ENCODE measurements at regions not wholly inside any gene's neighbourhood (a gene's known extent, or its start where the extent isn't known, plus 50 kb on each side); places are given as distances from the start of the nearest gene placed in this dataset.

GRCh38 chr2:196360650-196361049, 189.3 kb upstream of the STK17B start:
- dilution Hi-C loops (cut with MboI; ENCODE audit: extremely low pct_ligation_motif_present, low sequenced_read_pairs) (no loop called here), intact Hi-C loops (cut with micrococcal nuclease) (no loop called here)
- H3K79me2 ChIP-seq (ENCODE audit: control insufficient read depth, insufficient read depth, low read length): peaks cover 62% of the 10 kb centered on the region
- BruUV-seq (replicated peaks): TSS peak; percentile 5
- H3K27ac ChIP-seq (ENCODE audit: insufficient read depth, low read depth, low read length): peak overlapping the region; percentile 57
- H4K20me1 ChIP-seq (replicated peaks; ENCODE audit: control insufficient read depth, extremely low read depth, insufficient read depth, low read length): no peaks in the 10 kb centered on the region
- H3K36me3 ChIP-seq (ENCODE audit: control insufficient read depth in 2 of 2, extremely low read depth in 1 of 2, insufficient read depth in 2 of 2, low read length in 2 of 2): no peaks in the 10 kb centered on the region
- ChIA-PET POLR2A (no interaction called here), CTCF (interaction anchor here (1.3 kb wide), 1 partner anchor 11 kb away, joined by 3 read pairs; no protein-coding TSS in a partner anchor)
- H3K4me3 ChIP-seq (replicated peaks in 1 of 3; ENCODE audit: insufficient read depth in 1 of 3, low read depth in 1 of 3, low read length in 3 of 3): peak overlapping the region; percentile 34 to 94 (median 57)
- no peak for FAIRE-seq
- no peak overlapping the region for H2AFZ ChIP-seq (ENCODE audit: low read depth, low read length)
- H3K4me1 ChIP-seq (ENCODE audit: control insufficient read depth, extremely low read depth, insufficient read depth, low read length): peaks cover 62% of the 10 kb centered on the region
- H3K9me3 ChIP-seq (replicated peaks; ENCODE audit: control insufficient read depth, insufficient read depth, low read length): no peaks in the 10 kb centered on the region
- TF ChIP-seq GATA2 (IDR thresholded peaks at IDR 0.05; ENCODE audit: insufficient read depth, insufficient read length, low read depth, low read length) (peak; percentile 28), POLR2AphosphoS5 (IDR thresholded peaks at IDR 0.05; ENCODE audit: insufficient read depth, low read depth, low read length) (peak; percentile 13), MYC (IDR thresholded peaks at IDR 0.05; ENCODE audit: low read depth, low read length) (no peak), EZH2 (IDR thresholded peaks at IDR 0.05; ENCODE audit: borderline replicate concordance, low read depth, low read length, severe bottlenecking) (no peak), POLR2A (IDR thresholded peaks at IDR 0.05; ENCODE audit: low read depth, low read length) (peak; percentile 23)
- H3K27me3 ChIP-seq (ENCODE audit: control insufficient read depth in 2 of 2, insufficient read depth in 2 of 2, low read length in 2 of 2): no peaks in the 10 kb centered on the region
- peak overlapping the region; percentile 90 for H3K4me2 ChIP-seq (ENCODE audit: insufficient read depth, low read length)
- H3K9ac ChIP-seq (replicated peaks; ENCODE audit: extremely low read depth, insufficient read depth, low read length): peak overlapping the region; percentile 76
- no peaks in the 10 kb centered on the region for H3K9me1 ChIP-seq (replicated peaks; ENCODE audit: control insufficient read depth, extremely low read depth, insufficient read depth, low read length)
- DNase-seq (ENCODE audit: low read depth, low spot score): peak; percentile 26

DNA sequence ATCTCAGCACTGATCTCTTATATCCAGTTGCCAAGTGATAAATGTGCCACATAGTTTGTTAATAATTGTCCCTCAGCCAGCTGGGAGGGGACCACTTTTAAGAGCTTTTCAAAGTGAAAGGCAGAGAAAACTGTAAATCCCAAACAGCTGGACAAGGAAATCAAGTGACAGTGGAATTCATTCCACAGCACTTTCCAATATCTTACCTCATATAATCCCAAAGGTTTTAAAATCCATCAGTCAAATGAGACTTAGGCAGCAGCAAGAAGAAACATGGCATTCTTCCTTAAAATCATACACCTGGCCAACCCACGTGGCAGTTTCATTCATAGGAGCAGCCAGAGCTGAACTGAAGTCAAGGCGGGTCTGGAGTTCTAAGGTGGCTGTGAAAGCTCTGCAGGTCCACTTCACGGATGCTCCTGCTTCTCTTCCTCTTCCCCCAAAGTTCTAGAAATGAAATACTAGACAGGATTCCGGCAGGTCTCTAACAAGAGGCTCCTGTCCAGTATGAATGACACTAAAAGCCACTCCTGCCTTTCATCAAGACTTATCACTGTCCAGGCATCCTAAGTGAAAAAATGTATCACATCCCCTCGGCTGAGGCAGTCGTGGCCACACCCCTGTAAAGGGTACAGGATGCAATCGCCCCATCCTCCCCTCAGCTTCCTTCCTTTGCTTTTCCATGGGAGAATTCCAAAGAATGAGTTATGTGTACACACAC, 190.4 kb upstream of the STK17B start:
- dilution Hi-C loops (cut with MboI; ENCODE audit: extremely low pct_ligation_motif_present, low sequenced_read_pairs): no loop called here
- POLR2A ChIA-PET: interaction anchor here (1.1 to 2.3 kb wide), 2 partner anchors 25 to 38 kb away, joined by 5 to 14 read pairs; no protein-coding TSS in a partner anchor

More for the DNA sequence above, 190.4 kb upstream of the STK17B start:
- Histone ChIP-seq H3K27me3 (ENCODE audit: control insufficient read depth in 2 of 2, insufficient read depth in 2 of 2, low read length in 2 of 2) (no peaks in the 10 kb centered on the region), H3K9ac (replicated peaks; ENCODE audit: extremely low read depth, insufficient read depth, low read length) (peak overlapping the region; percentile 76), H3K4me2 (ENCODE audit: insufficient read depth, low read length) (peak overlapping the region; percentile 90), H3K4me1 (ENCODE audit: control insufficient read depth, extremely low read depth, insufficient read depth, low read length) (peaks cover 58% of the 10 kb centered on the region), H3K9me3 (replicated peaks; ENCODE audit: control insufficient read depth, insufficient read depth, low read length) (no peaks in the 10 kb centered on the region), H3K9me1 (replicated peaks; ENCODE audit: control insufficient read depth, extremely low read depth, insufficient read depth, low read length) (no peaks in the 10 kb centered on the region), H4K20me1 (replicated peaks; ENCODE audit: control insufficient read depth, extremely low read depth, insufficient read depth, low read length) (no peaks in the 10 kb centered on the region), H3K79me2 (ENCODE audit: control insufficient read depth, insufficient read depth, low read length) (peaks cover 51% of the 10 kb centered on the region), H2AFZ (ENCODE audit: low read depth, low read length) (no peak overlapping the region), H3K36me3 (ENCODE audit: control insufficient read depth in 2 of 2, extremely low read depth in 1 of 2, insufficient read depth in 2 of 2, low read length in 2 of 2) (no peaks in the 10 kb centered on the region), H3K27ac (ENCODE audit: insufficient read depth, low read depth, low read length) (peak overlapping the region; percentile 73), H3K4me3 (replicated peaks in 1 of 3; ENCODE audit: insufficient read depth in 1 of 3, low read depth in 1 of 3, low read length in 3 of 3) (peak overlapping the region; percentile 34 to 94 (median 57))
- intact Hi-C loops (cut with micrococcal nuclease): loop anchor here (1.0 to 2.0 kb wide), 4 partner anchors 11 to 92 kb away; no protein-coding TSS in a partner anchor
- TSS peak; percentile 57 for BruUV-seq (replicated peaks)
- DNase-seq (ENCODE audit: low read depth, low spot score): peak; percentile 85
- peak; percentile 79 for FAIRE-seq
- no peak for TF ChIP-seq MYC (IDR thresholded peaks at IDR 0.05; ENCODE audit: low read depth, low read length)
- TF ChIP-seq, protein P1, sequence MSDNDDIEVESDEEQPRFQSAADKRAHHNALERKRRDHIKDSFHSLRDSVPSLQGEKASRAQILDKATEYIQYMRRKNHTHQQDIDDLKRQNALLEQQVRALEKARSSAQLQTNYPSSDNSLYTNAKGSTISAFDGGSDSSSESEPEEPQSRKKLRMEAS (IDR thresholded peaks at IDR 0.05; ENCODE audit: insufficient read depth, insufficient read length): peak; percentile 69
- peak; percentile 80 for TF ChIP-seq POLR2A (IDR thresholded peaks at IDR 0.05; ENCODE audit: low read depth, low read length)
- TF ChIP-seq GATA2 (IDR thresholded peaks at IDR 0.05; ENCODE audit: insufficient read depth, insufficient read length, low read depth, low read length): peak; percentile 74
- peak; percentile 63 for TF ChIP-seq POLR2AphosphoS5 (IDR thresholded peaks at IDR 0.05; ENCODE audit: insufficient read depth, low read depth, low read length)
- peak; percentile 59 for TF ChIP-seq FOS (IDR thresholded peaks at IDR 0.05; ENCODE audit: borderline replicate concordance, insufficient read depth, low read length)
- CTCF ChIA-PET: interaction anchor here (0.7 to 3.6 kb wide), 12 partner anchors 13 to 104 kb away, joined by 3 to 32 read pairs (median 4); no protein-coding TSS in a partner anchor

All from endothelial cell of umbilical vein (primary cell).